DMS79 treated with DMSO at 0.1 percent for 48 hours (cell line): ENCODE measurements at regions not wholly inside any gene's neighbourhood (a gene's known extent, or its start where the extent isn't known, plus 50 kb on each side); places are given as distances from the start of the nearest gene placed in this dataset.
"Not testable (repeated sequence)": the region's sequence is repeated elsewhere in the genome, so short reads cannot be mapped to it uniquely, and the experiment has no call there.

Experiments used
- DNase-seq: peaks from one replicate; lab custom pipeline; 2025; lab: John Stamatoyannopoulos, UW

DNA sequence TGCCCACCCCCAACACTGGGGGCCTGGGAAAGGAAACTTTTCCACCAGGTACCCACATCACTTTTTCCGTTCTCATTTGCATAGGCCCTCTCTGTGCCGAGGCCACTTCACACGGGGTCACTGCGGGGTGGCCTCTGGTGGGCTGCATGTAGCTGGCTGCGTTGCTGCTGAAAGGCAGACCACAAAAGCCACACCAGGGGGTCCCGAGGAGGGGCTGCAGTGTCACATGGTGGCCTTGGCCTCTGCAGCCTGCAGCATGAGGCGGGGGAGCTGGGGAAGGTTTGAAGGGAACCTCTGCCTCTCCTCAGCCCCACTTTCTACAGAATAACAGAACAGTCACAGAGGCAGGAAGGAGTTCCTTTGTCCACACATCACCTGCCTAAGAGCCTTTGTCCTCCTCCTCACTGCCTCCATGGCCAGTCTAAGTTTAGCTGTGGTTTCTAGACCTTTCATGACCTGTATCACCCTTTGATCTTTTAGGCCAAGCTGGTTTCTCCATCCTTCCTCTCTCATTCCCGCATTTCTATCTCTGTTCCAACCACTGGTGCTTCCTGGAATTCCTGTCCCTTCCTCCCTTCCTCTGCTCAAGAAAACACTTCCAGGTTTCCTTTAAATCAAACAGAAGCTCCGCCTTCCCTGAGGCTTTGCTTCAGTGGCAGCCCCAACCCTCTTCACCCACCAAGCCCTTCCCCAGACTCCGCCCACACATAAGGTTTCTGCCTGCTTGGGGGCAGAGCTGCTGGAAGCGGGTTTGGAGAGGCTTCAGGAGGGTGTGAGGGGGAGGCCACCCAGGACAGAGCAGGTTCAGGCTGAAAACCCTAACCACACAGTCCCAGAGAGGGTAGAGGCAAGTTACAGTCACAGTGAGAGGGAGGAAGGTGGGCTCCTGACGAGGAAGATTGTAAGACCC lies 150.7 kb upstream of the TLE3 start:
- peak; percentile 23 for DNase-seq

DNA sequence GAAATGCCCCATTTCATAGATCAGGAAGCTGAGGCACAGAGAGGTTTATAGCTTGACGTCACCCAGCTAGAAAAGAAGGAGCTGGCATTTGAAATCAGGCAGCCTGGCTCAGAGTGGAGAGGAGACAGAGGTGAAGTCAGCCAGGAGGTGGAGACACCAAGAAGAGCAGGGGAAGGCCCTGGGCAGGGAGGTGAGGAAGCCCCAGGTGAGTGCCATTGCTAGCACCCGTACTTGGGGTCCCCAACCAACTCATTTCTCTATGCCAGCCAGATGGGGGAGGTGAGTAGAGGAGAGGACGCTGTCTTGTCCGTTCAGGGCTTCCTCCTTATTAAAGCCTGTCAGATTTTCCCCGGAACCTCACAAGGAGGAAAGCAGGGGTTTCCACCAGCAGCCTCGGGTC lies 149.6 kb upstream of the TLE3 start:
- DNase-seq: no peak

DNA sequence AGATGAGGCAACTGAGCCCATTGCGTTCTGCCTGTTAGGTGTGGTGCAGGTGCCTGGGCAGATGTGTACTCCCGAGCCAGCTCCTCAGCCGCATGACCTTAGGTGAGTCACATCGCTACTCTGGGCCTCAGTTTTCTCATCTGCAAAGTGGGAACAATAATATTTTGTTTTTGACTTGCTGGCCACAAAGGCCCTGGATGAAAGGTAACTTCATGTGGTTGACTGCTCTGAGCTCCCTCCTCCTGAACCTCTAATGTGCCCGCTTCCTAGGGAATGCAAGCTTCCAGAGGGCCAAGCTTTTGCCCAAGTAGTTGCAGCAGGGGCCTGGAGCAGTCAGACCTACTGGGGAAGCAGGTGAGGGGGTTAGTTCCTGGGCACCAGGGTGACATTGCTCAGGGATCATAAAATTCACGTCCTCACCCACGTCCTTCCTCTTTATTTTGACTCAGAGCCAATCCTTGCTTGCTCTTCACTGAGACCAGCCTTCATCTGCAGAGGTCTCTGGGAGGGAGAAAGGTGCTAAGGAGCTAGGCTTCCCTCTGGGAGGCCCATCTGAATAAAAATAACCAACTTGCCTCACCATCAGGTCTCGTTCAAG lies 149.0 kb upstream of the TLE3 start:
- no peak for DNase-seq

DNA sequence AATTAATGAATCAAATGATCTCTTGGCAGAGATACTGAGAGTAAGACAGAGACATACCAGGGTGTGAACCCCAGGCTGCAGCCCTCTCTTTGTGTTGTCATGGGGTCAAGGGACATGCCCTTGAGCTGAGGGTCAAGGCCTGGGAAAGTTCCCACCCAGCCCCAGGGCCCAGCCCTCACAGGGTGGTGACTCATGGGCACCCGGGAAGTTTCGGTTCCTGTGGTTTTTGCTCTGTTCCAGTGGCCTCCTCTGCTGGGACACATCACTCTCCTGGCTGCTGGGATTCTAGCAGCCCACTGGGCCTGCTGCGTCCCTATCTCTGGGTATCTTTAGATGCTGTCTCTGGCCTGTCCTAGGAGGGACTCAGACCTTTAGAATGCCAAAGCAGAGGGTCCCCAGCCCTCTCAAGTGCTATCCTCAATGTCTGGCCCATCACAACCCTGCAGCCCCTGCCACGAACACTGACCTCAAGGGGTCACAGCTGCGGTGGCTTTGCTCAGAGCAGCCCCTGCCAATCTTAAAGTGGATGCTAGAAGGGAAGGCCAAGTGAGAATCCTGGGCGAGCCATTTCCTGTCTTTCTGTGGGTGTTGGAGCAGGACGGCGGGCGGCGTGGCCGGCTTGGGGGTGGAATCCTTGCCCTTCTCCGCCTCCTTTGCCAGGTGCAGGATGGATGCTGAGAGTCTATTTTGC lies 148.4 kb upstream of the TLE3 start:
- no peak for DNase-seq

DNA sequence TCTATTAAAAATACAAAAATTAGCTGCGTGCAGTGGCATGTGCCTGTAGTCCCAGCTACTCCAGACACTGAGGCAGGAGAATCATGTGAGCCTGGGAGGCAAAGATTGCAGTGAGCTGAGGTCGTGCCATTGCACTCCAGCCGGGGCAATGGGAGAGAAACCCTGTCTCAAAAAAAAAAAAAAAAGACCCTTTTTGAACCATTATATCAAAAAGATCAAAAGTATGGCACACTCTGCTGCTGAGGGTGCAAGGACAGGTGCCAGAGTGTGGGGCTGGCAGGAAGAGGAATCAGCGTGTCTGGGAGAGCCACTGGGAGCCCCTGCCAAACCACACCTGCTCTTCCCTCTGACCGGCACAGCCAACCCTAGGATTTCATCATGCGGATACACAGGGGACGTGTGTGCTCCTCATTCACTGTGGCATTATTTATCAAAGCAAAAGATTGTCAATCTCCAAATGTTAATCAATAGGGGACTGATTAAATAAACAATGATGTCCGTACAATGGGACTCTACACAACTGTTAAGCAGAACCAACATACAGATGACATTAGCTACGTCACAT lies 147.3 kb upstream of the TLE3 start:
- no peak for DNase-seq

DNA sequence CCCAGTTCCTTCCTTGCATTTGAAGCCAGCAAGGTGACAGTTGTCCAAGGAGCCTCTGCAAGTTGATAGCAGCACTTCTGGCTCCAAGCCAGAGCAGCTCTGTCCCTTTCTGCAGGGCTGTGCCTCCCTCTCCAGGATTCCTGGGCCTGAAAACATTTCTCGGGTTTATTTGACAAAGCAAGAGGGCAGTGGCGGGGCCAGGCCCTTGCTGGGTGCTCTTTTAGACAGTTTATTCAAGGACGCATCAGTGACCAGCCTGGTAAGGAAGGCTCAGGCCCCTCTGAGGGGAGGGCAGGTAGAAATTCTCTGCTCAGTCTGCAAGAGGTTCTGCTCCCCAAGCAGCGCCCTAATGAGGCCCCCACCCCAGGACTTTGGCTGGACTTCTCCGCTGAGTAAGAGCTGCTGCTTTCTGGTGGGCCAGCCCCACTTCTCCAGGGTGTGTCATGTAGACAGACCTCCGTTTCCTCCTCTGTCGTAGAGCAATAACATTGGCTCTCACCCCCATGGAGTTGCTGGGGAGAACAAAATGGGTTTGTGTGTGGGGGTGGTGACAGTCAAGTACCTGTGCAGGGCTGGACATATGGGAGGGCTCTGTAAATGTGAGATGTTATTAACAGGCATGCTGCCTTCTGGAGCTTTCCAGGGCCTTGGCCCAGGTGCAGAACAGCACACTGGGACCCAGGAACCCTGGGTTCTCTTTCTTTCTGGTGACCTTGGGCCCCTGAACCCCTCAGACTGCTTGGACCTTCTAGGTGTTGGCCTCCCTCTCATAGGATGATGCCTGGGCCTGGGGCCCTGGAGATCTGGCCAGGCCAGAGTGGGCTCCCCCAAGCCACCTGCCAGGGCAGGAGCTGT lies 146.2 kb upstream of the TLE3 start:
- no peak for DNase-seq

DNA sequence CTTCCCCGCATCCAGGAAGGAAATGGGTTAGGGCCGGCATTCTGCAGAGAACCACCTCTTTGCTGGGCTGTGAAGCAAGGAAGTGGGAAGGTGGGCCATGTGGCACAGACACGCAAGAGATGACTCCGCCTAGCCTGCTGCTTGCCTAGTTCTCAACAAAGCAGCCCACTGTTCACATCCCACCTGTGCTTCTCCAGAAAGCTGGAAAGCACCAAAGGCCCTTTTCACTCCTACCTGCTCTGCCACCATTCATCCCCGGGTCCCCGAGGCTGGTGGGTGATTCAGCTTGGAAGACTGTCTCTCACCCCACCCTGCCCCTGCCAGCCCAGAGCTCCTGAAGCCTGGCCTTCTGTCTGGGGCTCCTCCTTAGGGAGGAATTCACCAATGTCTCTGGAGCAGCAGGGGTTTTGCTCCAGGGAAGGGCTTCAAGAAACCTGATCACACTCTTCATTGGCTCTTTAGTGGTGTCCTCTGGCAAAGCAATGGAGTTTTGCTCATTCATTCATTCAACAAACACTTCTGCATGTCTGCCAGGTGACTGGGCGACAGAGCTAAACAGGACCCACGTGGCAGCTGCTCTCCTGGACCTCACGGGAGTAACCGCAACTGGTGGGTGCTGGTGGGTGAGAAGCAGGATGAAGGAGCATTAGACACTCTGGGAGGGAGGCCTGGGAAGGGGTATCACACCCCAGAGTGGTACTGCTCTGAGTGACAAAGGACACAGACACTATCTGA lies 145.4 kb upstream of the TLE3 start:
- no peak for DNase-seq

DNA sequence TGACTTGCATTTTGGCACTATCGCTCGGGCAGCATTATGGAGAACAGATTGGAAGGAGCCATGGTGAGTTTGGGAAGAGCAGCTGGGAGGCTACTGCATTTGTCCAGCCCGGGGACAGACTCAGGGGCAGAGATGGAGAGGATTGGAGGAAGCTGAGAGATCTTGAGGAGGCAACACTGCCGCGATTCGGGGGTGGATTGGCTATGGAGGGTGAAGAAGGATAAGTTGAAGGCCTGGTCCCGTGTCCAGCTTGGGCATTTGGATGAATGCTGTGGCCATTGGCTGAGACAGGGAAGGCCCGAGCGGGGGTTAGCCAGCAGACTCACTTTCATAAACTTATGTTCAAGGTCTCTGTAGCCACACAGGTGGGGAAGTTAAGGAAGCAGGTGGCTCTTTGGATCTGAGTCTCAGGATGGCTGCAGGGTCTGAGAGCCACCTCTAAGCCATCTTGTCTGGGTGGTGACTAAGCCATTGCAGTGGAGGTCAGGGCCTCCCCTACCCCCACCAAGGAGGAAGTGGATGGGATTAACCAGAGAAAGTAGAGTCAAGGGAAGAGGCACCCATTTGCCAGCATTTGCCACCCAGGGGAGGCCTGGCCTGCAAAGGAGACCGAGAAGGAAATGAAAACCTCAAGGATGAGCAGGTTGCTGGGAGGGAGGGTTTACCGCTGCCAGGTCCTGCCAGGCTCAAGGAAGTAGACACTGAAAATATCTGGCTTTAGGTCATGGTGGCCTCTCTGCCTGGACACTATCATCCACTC lies 144.0 kb upstream of the TLE3 start:
- DNase-seq: no peak

DNA sequence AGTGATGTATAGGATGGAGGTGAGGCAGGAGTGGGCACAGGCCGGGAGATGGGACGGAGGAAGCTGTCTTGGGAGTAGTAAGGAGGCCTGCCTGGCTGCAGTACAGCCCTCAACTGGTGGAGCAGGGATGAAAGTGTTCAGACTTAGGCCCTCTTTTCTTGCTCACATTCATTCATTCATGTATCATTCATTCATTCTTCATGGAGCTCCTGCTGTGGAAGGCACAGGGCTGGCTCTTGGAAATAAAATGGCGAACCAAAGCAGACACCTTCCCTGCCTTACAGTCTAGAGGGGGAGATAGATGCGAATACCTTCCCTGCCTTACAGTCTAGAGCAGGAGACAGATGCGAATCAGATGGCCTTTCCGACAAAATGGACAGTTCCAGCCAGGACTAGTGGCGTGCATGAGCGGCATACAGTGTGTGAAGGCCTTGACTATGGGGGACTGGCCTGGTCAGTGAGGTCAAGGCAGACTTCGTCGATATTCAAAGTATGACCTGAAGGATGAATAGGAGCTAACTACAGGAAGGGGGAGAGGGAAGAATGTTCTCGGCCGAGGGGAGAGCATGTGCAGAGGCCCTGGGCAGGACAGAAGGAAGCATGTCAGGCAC lies 143.2 kb upstream of the TLE3 start:
- DNase-seq: no peak

DNA sequence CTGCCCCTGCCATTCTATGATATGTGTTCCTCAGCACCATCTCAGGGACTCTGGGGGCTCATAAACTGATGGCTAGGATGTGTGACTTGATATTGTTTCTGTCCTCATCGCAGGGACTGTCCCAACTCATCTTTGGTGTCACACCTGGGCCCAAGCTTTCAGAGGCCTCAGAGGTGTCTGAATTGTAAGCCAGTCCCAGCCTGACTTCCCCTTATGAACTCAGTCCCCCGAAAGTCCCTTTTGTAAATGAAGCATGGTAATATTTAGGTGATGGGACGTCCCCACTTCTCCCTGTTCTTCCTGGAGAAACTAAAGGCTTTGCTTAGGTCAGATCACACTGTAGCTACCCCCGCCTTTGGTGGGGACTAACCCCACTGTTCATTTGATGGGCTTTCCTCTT lies 142.4 kb upstream of the TLE3 start:
- DNase-seq: no peak

DNA sequence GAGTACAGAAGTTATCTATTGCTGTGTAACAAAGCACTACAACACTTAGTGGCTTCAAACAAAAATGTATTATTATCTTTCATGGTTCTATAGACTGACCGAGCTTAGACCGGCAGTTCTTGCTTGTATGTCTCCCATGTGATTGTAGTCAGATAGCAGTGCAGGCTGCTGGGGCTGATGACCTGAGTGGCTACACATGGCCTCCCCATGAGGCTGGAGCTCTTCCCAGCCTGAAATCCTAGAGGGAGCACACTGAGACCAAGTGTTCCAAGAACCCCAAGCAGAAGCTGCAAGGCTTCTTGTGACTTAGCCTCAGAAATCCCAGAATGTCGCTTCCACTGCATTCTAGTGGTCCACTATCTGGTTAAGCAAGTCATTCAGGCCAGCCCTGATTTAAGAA lies 141.2 kb upstream of the TLE3 start:
- DNase-seq: no peak

DNA sequence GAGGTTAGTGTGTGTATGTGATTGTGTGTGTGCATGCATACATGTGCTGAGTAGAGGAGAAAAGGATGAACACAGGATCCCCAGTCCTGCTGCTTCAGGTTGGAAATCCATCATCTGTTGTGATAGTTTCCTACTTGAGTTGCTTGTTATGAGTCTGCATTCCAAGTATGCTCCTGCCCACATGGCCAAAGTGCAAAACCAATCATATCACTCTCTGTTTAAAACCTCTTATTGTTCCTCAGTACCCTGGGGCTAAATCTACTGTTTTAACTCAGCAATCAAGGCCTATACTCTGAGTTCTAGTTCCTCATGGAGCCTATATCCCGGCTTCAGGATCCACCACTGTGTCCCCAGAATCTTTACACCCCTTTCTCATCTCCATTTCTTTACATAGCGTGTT lies 139.9 kb upstream of the TLE3 start:
- DNase-seq: no peak

DNA sequence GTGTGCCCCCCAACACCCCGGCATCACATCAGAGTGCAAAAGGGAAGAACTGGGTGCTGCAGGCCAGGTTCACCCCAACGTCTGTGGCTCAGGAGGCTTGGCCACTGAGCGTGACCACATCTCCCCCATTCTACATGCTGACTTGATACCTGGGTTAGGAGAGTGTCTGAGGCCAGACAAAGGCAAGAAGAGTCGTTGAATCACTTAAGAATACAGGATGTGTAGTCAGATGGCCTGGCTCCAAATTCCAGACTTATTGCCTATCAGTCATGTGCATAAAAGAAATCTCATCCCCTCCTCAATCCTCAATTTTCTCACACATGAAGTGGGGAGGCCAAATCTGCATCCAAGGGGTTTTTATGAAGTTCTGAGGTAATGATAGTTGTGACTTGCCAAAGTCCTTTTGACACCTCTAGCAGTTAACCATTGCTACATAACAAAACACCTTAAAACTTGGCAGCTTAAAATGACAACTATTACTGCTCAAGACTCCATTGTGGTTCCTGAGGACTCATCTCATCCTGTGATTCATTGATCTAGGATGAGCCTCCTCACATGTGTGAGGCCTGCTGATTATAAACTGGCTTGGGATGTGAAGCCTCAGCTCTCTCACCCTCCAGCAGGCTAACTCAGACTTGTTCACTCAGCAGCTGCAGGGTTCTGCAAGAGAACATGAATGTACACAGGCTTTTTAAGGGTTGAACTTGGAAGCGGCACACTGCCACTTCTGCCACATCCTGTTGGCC lies 138.8 kb upstream of the TLE3 start:
- DNase-seq: peak; percentile 22

DNA sequence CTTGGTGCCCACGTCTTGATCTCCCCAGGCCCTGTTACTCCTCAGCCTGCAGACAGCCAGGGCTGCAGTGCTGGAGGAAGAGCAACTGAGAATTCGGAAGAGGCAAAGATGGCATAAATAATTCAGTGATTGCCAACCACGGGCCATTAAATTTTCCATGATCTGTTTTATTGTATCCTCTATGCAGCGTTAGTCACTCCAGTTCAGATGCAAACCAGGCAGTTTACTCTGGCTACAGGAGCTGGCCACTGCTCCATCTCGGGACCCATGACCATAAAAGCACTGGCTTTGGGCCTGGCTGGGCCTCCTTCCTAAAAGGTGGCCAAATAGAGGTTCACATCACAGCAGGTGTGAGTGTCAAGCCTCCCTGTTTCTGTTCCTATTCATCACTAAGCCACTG lies 137.6 kb upstream of the TLE3 start:
- peak; percentile 23 for DNase-seq

DNA sequence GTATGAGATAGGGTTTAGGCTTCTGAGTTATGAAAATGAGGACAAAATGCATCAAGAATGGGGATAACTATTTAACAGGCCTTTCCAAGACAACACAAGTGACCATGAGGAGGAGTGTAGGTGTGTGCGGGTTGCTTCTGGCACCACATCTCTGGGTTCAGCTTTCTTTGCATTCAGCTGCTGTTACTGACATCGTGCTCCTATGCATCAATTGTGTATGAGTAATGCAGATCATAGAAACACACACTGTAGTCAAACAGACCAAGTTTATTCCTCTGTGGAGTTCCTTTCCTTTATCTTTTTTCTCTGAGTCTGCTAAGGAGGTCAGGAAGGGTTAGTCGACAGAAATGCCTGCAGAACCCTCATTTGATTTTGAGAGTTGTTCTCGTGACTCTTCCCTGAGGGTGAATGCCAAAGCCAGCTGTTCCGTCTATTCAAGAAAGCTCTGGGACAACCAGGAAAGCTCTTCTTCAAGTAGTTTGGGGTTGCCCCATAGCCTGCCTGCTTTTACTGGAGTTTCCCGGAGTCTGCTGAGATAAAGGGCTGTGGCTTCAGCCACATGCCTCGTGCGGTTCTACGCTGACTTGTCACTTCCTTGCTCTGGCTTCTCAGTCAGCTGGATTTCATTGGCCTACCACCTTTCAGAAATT lies 136.7 kb upstream of the TLE3 start:
- DNase-seq: no peak

DNA sequence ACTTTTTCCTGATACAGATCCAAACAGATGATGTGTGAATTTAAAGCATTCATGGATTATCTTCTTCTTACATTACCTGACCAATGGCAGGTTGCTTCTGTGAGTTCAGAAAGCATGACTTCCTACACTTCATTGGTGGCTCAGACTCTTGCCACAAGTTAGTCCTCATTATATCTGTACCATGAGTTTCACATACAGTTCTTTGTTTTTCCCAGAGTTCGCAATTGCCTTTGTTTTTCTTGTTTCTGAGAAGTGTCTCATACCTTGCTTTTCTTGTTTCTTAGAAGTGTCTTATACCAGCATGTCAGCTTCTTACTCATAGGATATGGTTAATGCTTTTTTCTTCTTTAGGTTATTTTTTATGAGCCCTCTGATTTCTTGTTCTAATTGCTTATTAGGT lies 133.8 kb upstream of the TLE3 start:
- no peak for DNase-seq

DNA sequence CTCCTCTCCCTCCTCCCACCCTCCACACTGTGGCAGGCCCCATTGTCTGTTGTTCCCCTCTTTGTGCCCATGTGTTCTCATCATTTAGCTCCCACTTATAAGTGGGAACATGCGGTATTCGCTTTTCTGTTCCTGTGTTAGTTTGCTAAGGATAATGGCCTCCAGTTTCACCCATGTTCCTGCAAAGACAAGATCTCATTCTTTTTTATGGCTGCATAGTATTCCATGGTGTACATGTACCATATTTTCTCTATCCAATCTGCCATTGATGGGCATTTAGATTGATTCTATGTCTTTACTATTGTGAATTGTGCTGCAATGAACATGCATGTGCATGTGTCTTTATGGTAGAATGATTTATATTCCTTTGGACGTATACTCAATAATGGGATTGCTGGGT lies 130.2 kb upstream of the TLE3 start:
- DNase-seq: not testable (repeated sequence)

DNA sequence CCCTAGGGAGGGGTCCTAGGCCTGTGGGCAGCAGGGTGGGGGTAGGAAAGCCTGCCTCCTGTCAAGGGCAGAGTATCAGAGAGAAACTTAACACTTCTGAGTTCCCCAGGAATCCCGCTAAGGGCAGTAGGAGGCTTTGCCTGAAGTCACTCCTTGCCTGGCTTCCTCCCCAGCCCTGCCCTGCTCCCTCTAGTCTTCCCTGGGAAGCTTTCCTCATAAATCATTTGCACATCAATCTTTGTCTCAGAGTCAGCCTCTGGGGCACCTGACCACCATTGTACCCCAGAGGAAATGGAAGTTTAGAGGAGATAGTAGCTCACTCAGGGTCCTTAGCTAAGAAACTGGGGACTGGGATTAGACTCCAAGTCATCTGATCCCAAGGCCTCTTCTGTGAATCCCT lies 129.4 kb upstream of the TLE3 start:
- DNase-seq: no peak
